Stimulated activated CD4-positive, alpha-beta T cell treated with anti-CD3 and anti-CD28 coated beads, Interleukin-1b, Interleukin-23, amount 100 ng/mL, for 24 hours (primary cell): ENCODE measurements at regions not wholly inside any gene's neighbourhood (a gene's known extent, or its start where the extent isn't known, plus 50 kb on each side); places are given as distances from the start of the nearest gene placed in this dataset.

ENCODE experiments used
- DNase-seq, 4 experiments: peaks; one replicate each; pipeline ENCODE4 v3.0.0-alpha.2; 2020; ENCODE audit warnings: low read depth in 4 of 4, low spot score in 1 of 4

- DNase-seq, result no peak
These were observed 335.6 kb upstream of the ASIC2 start for GRCh38 chr17:33628500-33629346.

- DNase-seq, result no peak
These were observed 340.4 kb upstream of the ASIC2 start for GRCh38 chr17:33633446-33633845.

GRCh38 chr17:33637534-33637933, 344.4 kb upstream of the ASIC2 start:
- DNase-seq, result no peak

- DNase-seq, result no peak
These were observed 346.2 kb upstream of the ASIC2 start for GRCh38 chr17:33639103-33639880.

GRCh38 chr17:33640629-33641028, 347.5 kb upstream of the ASIC2 start:
- no peak for DNase-seq

- DNase-seq, result no peak
These were observed 348.9 kb upstream of the ASIC2 start for GRCh38 chr17:33642002-33642401.

GRCh38 chr17:33647956-33648355, 354.9 kb upstream of the ASIC2 start:
- DNase-seq, result no peak

GRCh38 chr17:33650304-33650703, 357.2 kb upstream of the ASIC2 start:
- DNase-seq, result no peak

- DNase-seq, result no peak
These were observed 358.6 kb upstream of the ASIC2 start for GRCh38 chr17:33651686-33652085.

- no peak for DNase-seq
These were observed 359.8 kb upstream of the ASIC2 start for GRCh38 chr17:33652731-33653398.

GRCh38 chr17:33653399-33653788, 360.3 kb upstream of the ASIC2 start:
- no peak for DNase-seq

- DNase-seq, result no peak
These were observed 364.1 kb upstream of the ASIC2 start for GRCh38 chr17:33657181-33657580.

GRCh38 chr17:33661975-33662374, 368.9 kb upstream of the ASIC2 start:
- no peak for DNase-seq

GRCh38 chr17:33664116-33664840, 371.2 kb upstream of the ASIC2 start:
- DNase-seq, result no peak

GRCh38 chr17:33667052-33667509, 374.0 kb upstream of the ASIC2 start:
- no peak for DNase-seq

- DNase-seq, result no peak
These were observed 374.6 kb upstream of the ASIC2 start for GRCh38 chr17:33667671-33668070.

GRCh38 chr17:33668516-33668915, 375.4 kb upstream of the ASIC2 start:
- no peak for DNase-seq

GRCh38 chr17:33671491-33671890, 378.4 kb upstream of the ASIC2 start:
- DNase-seq, result no peak

- peak in 3 of 4 experiments; percentile 12 to 26 (median 25) for DNase-seq
These were observed 381.6 kb upstream of the ASIC2 start for GRCh38 chr17:33674685-33675084.

- DNase-seq, result no peak
These were observed 383.3 kb upstream of the ASIC2 start for GRCh38 chr17:33676444-33676843.

GRCh38 chr17:33679595-33679994, 386.5 kb upstream of the ASIC2 start:
- no peak for DNase-seq
